ENCODE measurements at regions not wholly inside any gene's neighbourhood (a gene's known extent, or its start where the extent isn't known, plus 50 kb on each side); places are given as distances from the start of the nearest gene placed in this dataset.

- TF ChIP-seq CTCF (IDR thresholded peaks at IDR 0.05) (no peak), REST (IDR thresholded peaks at IDR 0.05; ENCODE audit: insufficient read depth in 1 of 2, low read depth in 2 of 2, low read length in 1 of 2) (no peak), SIN3A (IDR thresholded peaks at IDR 0.05; ENCODE audit: borderline replicate concordance, insufficient read depth, low read depth, low read length) (no peak)
Measured at GRCh38 chr3:7927015-7927414, 574.6 kb upstream of the LMCD1 start.
